WERI-Rb-1 (cell line): ENCODE measurements at regions not wholly inside any gene's neighbourhood (a gene's known extent, or its start where the extent isn't known, plus 50 kb on each side); places are given as distances from the start of the nearest gene placed in this dataset.

Experiments
- DNase-seq: peaks from one replicate; pipeline ENCODE4 v3.0.0-alpha.2; 2020
- H3K27ac ChIP-seq: fragments of 250-450 bp; sonication (Bioruptor Pico); 2 replicates; pipeline ENCODE4 v1.5.1; 2020; ENCODE audit warnings: mild to moderate bottlenecking, moderate library complexity
- H3K27me3 ChIP-seq: fragments of 250-450 bp; sonication (Bioruptor Pico); 2 replicates; pipeline ENCODE4 v1.5.1; 2021; ENCODE audit warnings: mild to moderate bottlenecking, low read depth, moderate library complexity; ENCODE audit not compliant: insufficient read depth, severe bottlenecking
- H3K36me3 ChIP-seq: fragments of 250-450 bp; sonication (Bioruptor Pico); 2 replicates; pipeline ENCODE4 v1.5.1; 2020; ENCODE audit warnings: mild to moderate bottlenecking, moderate library complexity
- H3K4me3 ChIP-seq: 2 replicates; pipeline ENCODE4 v1.5.1; 2011; ENCODE audit warnings: low read depth, mild to moderate bottlenecking, control low read depth, low read length
- H3K9me3 ChIP-seq: fragments of 250-450 bp; sonication (Bioruptor Pico); 2 replicates; pipeline ENCODE4 v1.5.1; 2021; ENCODE audit warnings: mild to moderate bottlenecking, moderate library complexity; ENCODE audit not compliant: severe bottlenecking
- TF ChIP-seq, protein P1 (sequence below): IDR thresholded peaks from 2 replicates; pipeline ENCODE4 v1.5.1; 2011; ENCODE audit warnings: low read depth, mild to moderate bottlenecking, control low read depth, inconsistent platforms, low read length

DNA sequence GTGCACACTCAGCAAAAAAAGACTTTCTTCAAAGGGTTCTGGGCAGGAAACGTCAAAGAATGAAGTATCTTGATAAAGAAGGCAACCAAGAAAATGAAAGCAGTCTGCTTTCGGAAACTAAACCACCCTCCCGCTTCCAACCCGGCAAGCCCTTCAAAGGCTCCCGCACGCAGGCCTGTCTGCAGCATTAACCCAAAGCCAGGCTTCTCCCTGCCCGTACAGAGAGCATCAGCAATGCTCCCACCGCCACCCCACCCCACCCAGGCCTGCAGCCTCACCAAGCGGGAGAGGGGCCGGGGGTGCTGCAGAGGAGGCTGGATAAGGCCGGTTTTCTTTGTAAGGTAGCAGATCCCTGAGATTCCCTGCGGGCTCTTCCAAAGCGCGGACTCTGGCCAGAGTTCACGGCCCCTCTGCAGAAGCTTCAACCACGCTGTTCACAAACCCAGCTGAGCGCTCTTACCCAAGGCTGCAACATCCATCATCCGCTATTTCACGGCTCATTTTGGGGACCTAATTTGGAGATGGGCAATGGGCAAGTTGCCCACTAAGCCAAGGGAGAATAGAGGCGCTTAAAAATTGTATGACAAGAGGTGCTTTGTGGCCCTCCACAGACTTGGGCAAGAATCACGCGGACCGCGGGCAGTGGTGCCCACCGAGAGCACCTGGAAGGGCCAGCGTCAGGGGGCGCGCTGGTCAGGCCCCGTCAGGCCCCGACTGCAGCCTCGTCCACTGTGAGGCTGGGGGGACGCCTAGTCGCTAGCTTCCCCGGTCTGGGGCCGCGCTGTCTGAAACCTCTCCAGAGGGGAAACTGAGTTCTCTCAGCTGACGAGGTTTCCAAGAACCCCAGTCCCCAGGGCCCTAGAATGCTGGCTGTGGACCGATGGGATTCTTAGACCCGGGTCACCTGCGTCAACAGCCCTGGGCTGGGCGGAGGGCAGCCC, 225.4 kb upstream of the ID2 start:
- TF ChIP-seq, protein P1, sequence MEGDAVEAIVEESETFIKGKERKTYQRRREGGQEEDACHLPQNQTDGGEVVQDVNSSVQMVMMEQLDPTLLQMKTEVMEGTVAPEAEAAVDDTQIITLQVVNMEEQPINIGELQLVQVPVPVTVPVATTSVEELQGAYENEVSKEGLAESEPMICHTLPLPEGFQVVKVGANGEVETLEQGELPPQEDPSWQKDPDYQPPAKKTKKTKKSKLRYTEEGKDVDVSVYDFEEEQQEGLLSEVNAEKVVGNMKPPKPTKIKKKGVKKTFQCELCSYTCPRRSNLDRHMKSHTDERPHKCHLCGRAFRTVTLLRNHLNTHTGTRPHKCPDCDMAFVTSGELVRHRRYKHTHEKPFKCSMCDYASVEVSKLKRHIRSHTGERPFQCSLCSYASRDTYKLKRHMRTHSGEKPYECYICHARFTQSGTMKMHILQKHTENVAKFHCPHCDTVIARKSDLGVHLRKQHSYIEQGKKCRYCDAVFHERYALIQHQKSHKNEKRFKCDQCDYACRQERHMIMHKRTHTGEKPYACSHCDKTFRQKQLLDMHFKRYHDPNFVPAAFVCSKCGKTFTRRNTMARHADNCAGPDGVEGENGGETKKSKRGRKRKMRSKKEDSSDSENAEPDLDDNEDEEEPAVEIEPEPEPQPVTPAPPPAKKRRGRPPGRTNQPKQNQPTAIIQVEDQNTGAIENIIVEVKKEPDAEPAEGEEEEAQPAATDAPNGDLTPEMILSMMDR = no peak
- Histone ChIP-seq H3K4me3 (no peak overlapping the region), H3K27ac (no peak overlapping the region), H3K36me3 (no peaks in the 10 kb centered on the region), H3K9me3 (no peaks in the 10 kb centered on the region), H3K27me3 (no peaks in the 10 kb centered on the region)
- DNase-seq = no peak

DNA sequence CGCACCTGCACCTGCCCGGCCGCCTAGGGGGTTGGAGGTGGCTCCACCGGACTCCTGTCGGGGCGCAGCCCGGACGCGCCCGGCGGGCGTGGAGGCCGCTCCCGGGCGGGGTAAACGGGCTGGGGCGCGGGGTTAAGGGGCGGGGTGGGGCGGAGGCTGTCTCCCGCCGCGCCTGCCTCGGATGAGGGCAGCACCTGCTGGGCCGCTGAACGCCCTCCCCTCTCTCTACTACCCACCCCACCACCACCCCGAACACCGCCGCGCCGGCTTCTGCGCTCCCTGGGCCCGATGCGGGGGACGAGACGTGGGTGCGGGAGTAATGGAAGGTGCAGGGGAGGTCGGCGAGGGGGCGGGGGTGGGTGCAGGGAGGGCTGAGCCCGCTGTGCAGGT, 224.8 kb upstream of the ID2 start:
- no peak overlapping the region for H3K4me3 ChIP-seq
- no peaks in the 10 kb centered on the region for H3K27me3 ChIP-seq
- no peak overlapping the region for H3K27ac ChIP-seq
- no peaks in the 10 kb centered on the region for H3K36me3 ChIP-seq
- TF ChIP-seq, protein P1 = no peak
- DNase-seq = no peak
- H3K9me3 ChIP-seq = no peaks in the 10 kb centered on the region

DNA sequence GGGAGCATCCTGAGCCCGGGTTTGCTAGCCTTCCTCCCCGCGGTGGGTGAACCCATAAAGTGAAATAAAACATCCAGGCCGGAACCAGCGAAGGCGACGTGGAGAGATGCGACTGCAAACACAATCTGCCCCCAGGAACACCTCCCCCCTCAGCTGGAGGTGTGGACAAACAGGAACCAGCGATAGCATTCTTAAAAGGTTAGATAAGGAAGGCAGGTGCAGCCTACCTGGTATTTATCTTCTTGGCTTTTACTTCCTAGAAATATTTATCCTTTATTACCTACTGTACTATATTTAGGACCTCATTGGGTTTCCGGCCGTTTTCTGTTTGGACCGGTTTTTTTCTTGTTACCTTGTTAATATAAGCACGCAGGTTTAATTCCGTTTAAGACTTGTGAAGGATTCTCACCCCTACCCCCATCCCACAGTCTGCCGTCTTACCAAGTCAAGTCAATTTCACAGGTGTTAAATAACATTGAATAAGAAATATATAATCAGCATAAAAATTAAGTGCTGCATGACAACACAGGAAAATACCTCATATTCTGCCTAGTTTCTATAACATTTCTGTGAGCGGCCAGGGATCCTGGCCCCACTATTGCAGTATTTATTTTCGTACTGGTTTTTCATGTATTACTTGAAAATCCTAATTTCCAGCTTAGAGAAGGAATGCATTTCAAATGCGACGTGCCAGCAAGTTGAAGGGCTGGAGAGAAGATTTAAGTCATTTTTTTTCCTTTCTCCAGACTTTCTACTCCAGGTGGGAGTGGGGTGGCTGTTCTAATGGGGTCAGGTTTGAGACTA, 224.0 kb upstream of the ID2 start:
- Histone ChIP-seq H3K27ac (no peak overlapping the region), H3K36me3 (no peaks in the 10 kb centered on the region), H3K27me3 (no peaks in the 10 kb centered on the region), H3K9me3 (no peaks in the 10 kb centered on the region), H3K4me3 (no peak overlapping the region)
- no peak for DNase-seq
- TF ChIP-seq, protein P1 = no peak

DNA sequence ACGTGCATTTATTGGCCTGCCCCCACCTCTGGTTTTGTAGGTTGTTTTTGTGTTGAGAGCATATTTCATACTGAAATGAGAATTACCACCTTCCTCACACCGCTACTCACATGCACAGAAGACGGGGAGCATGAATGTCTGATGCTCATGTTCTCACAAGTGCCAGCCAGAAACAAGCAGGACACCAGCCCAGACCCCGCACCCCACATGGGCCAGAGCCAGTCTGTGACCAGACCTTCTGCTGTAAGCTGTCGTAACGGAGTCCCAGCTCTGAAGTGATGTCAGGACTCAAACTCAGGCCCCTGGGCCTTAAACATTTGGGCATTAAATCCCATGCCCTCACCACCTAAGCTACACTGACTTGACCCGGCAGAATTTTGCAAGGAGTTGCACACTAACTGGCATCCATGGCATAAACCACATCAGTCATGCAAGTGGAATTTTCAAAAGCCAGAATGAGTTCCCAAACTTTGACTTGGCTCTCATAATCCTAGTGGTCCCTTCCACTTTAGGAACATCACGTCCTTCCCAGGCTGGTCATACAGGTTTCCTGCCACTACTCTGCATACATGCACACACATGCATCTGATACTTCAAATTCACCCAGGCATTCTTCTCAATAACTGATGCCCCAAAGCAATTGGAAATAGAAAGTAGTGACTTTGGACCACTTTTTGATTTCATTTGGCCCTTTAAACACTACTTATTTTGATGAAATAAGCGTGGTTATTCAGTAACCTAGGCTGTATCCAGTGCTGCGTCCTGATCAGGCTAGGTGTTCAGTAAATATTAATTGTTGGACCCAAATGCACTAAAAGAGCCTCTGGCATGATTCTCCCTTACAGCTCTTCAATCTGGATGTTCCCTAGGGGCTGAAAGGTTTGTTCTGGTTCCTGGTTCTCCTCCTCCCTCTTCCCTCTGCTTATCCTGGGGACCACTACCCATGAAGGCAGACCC, 223.1 kb upstream of the ID2 start:
- H3K4me3 ChIP-seq = no peak overlapping the region
- TF ChIP-seq, protein P1 = no peak
- H3K27me3 ChIP-seq = no peaks in the 10 kb centered on the region
- no peaks in the 10 kb centered on the region for H3K9me3 ChIP-seq
- no peaks in the 10 kb centered on the region for H3K36me3 ChIP-seq
- no peak overlapping the region for H3K27ac ChIP-seq
- DNase-seq = no peak

DNA sequence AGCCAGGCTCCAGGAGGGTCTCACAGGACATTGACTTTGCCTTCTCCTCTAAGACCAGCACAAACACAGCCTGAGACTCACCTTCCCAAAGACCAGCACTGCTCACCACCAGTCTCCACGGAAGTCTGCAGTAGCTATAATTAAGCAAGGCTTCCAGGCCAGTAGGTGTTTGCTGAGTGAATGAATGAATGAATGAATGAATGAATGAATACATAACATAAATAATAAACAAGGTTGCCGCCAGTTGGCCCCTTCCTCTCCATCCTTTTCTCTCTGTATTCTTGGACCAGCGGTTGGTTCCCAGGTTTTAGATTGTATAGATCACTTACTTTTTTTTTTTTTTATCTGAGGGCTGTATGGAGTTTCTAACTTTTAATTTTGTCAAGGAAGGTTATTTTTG, 222.4 kb upstream of the ID2 start:
- no peaks in the 10 kb centered on the region for H3K9me3 ChIP-seq
- no peaks in the 10 kb centered on the region for H3K36me3 ChIP-seq
- no peak for DNase-seq
- H3K4me3 ChIP-seq = no peak overlapping the region
- H3K27ac ChIP-seq = no peak overlapping the region
- H3K27me3 ChIP-seq = no peaks in the 10 kb centered on the region
- TF ChIP-seq, protein P1 = no peak
